ENCODE measurements at regions not wholly inside any gene's neighbourhood (a gene's known extent, or its start where the extent isn't known, plus 50 kb on each side); places are given as distances from the start of the nearest gene placed in this dataset.

GRCh38 chr11:90805172-90805571 lies 582.3 kb upstream of the CHORDC1 start:
- 68 to 69% methylated on average over 3 of the region's 3 CpGs for WGBS, 2 donors
- Histone ChIP-seq H3K27ac (no peak overlapping the region), H3K4me3 (no peak overlapping the region), H3K36me3 (replicated peaks in 1 of 2; ENCODE audit: insufficient read depth in 1 of 2, low read depth in 2 of 2) (no peaks in the 10 kb centered on the region), H3K9me3 (no peaks in the 10 kb centered on the region), H3K27me3 (no peaks in the 10 kb centered on the region), H3K4me1 (no peaks in the 10 kb centered on the region)
- intact Hi-C loops (cut with DNase I), result no loop called here
- ATAC-seq (no peak), DNase-seq (no peak)
- no peak for TF ChIP-seq CTCF (IDR thresholded peaks at IDR 0.05)
- TF ChIP-seq POLR2A (IDR thresholded peaks at IDR 0.05), result no peak

DNA sequence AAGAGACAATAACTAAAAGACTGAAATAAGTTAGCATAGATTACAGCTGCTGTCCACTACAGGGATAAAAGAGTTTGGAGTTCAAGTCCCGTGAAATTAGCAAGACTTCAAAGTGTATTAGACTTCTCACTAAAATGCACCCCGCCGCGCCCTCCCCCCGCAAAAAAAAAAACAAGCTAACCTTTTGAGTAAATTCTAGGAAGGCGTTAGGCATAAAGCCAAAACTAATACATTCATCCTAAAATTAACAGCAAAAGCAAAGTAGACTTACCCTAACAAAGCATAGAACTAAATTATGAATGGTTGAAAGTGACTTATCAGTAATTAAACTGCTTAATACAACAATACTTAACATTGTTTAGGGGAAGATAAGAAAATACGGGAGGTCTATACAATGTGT lies 581.0 kb upstream of the CHORDC1 start:
- TF ChIP-seq CTCF (IDR thresholded peaks at IDR 0.05), result no peak
- no peak for TF ChIP-seq POLR2A (IDR thresholded peaks at IDR 0.05)
- DNase-seq (no peak), ATAC-seq (no peak)
- Histone ChIP-seq H3K4me1 (no peaks in the 10 kb centered on the region), H3K27ac (no peak overlapping the region), H3K36me3 (replicated peaks in 1 of 2; ENCODE audit: insufficient read depth in 1 of 2, low read depth in 2 of 2) (no peaks in the 10 kb centered on the region), H3K4me3 (no peak overlapping the region), H3K9me3 (no peaks in the 10 kb centered on the region), H3K27me3 (no peaks in the 10 kb centered on the region)
- 46 to 61% methylated on average over 7 of the region's 7 CpGs for WGBS, 2 donors
- intact Hi-C loops (cut with DNase I), result no loop called here

DNA sequence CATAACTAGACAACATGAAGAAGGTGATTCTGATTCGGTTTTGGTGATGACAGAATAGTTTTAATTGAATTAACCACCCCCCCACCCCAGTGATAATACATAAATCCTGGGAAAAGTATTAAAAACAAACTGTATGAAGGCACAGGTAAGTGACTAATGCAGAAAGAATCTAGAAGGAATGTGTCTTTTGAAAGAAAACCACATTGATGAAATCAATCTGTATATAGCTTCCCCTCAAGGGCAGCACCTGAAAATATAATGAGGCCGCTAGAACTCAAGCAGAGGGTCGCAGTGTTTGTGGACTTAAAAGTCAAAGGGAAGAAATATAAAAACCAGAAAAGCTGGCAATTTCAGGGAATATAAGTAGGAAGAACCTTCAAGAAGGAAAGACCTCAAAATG lies 580.5 kb upstream of the CHORDC1 start:
- Histone ChIP-seq H3K36me3 (replicated peaks in 1 of 2; ENCODE audit: insufficient read depth in 1 of 2, low read depth in 2 of 2) (no peaks in the 10 kb centered on the region), H3K9me3 (no peaks in the 10 kb centered on the region), H3K4me1 (no peaks in the 10 kb centered on the region), H3K4me3 (no peak overlapping the region), H3K27me3 (no peaks in the 10 kb centered on the region), H3K27ac (no peak overlapping the region)
- DNase-seq (no peak), ATAC-seq (no peak)
- no peak for TF ChIP-seq CTCF (IDR thresholded peaks at IDR 0.05)
- TF ChIP-seq POLR2A (IDR thresholded peaks at IDR 0.05), result no peak
- intact Hi-C loops (cut with DNase I), result no loop called here
- 26 to 30% methylated on average over 3 of the region's 3 CpGs for WGBS, 2 donors

- Histone ChIP-seq H3K4me3 (no peak overlapping the region), H3K36me3 (replicated peaks in 1 of 2; ENCODE audit: insufficient read depth in 1 of 2, low read depth in 2 of 2) (no peaks in the 10 kb centered on the region), H3K27me3 (no peaks in the 10 kb centered on the region), H3K9me3 (no peaks in the 10 kb centered on the region), H3K27ac (no peak overlapping the region), H3K4me1 (no peaks in the 10 kb centered on the region)
- 60 to 61% methylated on average over 3 of the region's 3 CpGs for WGBS, 2 donors
- intact Hi-C loops (cut with DNase I), result no loop called here
- no peak for TF ChIP-seq POLR2A (IDR thresholded peaks at IDR 0.05)
- TF ChIP-seq CTCF (IDR thresholded peaks at IDR 0.05), result no peak
- DNase-seq (no peak), ATAC-seq (no peak)
These were observed 575.9 kb upstream of the CHORDC1 start for GRCh38 chr11:90798769-90799168.

DNA sequence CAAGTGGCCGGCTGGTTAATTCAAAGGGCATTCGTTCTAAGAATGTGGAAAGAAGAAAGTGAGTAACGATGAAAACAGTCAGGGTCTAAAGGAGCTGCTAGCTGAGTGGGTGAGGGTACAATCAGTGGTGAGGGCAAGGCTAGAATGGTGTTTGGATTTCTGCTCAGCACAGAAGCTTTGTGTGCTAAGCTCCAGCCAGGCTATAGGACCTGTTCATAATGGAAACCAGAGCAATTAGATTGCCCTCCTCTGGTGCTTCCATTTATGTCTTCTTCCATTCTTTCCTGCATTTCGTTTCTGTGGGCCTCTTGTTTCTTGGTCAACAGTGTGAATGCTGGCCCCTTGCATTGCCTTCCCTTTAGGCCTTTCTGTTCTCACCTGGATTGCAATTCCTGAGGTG lies 572.9 kb upstream of the CHORDC1 start:
- no peaks in the 10 kb centered on the region for H3K36me3 ChIP-seq (replicated peaks in 1 of 2; ENCODE audit: insufficient read depth in 1 of 2, low read depth in 2 of 2)
- H3K9me3 ChIP-seq, result no peaks in the 10 kb centered on the region
- H3K4me1 ChIP-seq, result no peaks in the 10 kb centered on the region
- no peak overlapping the region for H3K27ac ChIP-seq
- TF ChIP-seq POLR2A (IDR thresholded peaks at IDR 0.05), result no peak
- WGBS, 2 donors, result 51 to 53% methylated on average over 4 of the region's 4 CpGs
- no peaks in the 10 kb centered on the region for H3K27me3 ChIP-seq
- DNase-seq, result no peak
- intact Hi-C loops (cut with DNase I), result no loop called here
- no peak for ATAC-seq
- H3K4me3 ChIP-seq, result no peak overlapping the region

Data from body of pancreas (tissue), 4 donors.